ENCODE measurements at regions not wholly inside any gene's neighbourhood (a gene's known extent, or its start where the extent isn't known, plus 50 kb on each side); places are given as distances from the start of the nearest gene placed in this dataset.

DNA sequence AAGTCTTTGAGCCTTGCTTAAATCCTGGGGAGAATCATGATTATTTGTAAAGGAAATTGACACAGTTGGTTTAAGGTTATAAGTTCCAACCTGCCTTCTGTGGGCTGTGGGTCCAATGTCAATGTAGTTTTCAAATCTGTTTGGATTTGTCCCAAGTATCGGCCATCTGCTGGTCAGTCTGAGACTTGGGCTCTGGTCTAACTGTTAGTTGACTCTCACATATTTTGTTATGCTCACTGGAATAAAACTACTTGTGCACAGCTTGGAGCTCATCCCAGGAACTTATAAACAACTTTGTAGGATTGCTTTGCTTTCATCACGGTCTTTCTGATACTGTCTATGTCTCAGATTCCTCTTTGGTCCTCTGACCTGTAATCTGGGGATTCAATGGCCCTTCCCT is 1026.2 kb upstream of the ZEB2 start:
- ATAC-seq = no peak
- TF ChIP-seq TOX (CRISPR knock-in tag; IDR thresholded peaks at IDR 0.05; ENCODE audit: borderline replicate concordance) (no peak), ISL1 (CRISPR knock-in tag; IDR thresholded peaks at IDR 0.05) (no peak), ZFP3 (CRISPR knock-in tag; IDR thresholded peaks at IDR 0.05) (no peak), SNAI2 (CRISPR knock-in tag; IDR thresholded peaks at IDR 0.05) (no peak), ZNF8 (CRISPR knock-in tag; IDR thresholded peaks at IDR 0.05) (no peak), ZFP30 (CRISPR knock-in tag; IDR thresholded peaks at IDR 0.05) (no peak), ZC3H10 (CRISPR knock-in tag; IDR thresholded peaks at IDR 0.05) (no peak), GLIS3 (CRISPR knock-in tag; IDR thresholded peaks at IDR 0.05) (no peak), PPARA (CRISPR knock-in tag; IDR thresholded peaks at IDR 0.05; ENCODE audit: borderline replicate concordance) (no peak)
- TF ChIP-seq, protein P1, sequence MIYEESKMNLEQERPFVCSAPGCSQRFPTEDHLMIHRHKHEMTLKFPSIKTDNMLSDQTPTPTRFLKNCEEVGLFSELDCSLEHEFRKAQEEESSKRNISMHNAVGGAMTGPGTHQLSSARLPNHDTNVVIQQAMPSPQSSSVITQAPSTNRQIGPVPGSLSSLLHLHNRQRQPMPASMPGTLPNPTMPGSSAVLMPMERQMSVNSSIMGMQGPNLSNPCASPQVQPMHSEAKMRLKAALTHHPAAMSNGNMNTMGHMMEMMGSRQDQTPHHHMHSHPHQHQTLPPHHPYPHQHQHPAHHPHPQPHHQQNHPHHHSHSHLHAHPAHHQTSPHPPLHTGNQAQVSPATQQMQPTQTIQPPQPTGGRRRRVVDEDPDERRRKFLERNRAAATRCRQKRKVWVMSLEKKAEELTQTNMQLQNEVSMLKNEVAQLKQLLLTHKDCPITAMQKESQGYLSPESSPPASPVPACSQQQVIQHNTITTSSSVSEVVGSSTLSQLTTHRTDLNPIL (CRISPR knock-in tag; IDR thresholded peaks at IDR 0.05; ENCODE audit: low read depth) = no peak
- TF ChIP-seq, protein P2, sequence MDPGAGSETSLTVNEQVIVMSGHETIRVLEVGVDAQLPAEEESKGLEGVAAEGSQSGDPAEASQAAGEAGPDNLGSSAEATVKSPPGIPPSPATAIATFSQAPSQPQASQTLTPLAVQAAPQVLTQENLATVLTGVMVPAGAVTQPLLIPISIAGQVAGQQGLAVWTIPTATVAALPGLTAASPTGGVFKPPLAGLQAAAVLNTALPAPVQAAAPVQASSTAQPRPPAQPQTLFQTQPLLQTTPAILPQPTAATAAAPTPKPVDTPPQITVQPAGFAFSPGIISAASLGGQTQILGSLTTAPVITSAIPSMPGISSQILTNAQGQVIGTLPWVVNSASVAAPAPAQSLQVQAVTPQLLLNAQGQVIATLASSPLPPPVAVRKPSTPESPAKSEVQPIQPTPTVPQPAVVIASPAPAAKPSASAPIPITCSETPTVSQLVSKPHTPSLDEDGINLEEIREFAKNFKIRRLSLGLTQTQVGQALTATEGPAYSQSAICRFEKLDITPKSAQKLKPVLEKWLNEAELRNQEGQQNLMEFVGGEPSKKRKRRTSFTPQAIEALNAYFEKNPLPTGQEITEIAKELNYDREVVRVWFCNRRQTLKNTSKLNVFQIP (CRISPR knock-in tag; IDR thresholded peaks at IDR 0.05; ENCODE audit: borderline replicate concordance, low read depth) = no peak
- TF ChIP-seq, protein P3, sequence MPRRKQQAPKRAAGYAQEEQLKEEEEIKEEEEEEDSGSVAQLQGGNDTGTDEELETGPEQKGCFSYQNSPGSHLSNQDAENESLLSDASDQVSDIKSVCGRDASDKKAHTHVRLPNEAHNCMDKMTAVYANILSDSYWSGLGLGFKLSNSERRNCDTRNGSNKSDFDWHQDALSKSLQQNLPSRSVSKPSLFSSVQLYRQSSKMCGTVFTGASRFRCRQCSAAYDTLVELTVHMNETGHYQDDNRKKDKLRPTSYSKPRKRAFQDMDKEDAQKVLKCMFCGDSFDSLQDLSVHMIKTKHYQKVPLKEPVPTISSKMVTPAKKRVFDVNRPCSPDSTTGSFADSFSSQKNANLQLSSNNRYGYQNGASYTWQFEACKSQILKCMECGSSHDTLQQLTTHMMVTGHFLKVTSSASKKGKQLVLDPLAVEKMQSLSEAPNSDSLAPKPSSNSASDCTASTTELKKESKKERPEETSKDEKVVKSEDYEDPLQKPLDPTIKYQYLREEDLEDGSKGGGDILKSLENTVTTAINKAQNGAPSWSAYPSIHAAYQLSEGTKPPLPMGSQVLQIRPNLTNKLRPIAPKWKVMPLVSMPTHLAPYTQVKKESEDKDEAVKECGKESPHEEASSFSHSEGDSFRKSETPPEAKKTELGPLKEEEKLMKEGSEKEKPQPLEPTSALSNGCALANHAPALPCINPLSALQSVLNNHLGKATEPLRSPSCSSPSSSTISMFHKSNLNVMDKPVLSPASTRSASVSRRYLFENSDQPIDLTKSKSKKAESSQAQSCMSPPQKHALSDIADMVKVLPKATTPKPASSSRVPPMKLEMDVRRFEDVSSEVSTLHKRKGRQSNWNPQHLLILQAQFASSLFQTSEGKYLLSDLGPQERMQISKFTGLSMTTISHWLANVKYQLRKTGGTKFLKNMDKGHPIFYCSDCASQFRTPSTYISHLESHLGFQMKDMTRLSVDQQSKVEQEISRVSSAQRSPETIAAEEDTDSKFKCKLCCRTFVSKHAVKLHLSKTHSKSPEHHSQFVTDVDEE (CRISPR knock-in tag; IDR thresholded peaks at IDR 0.05) = no peak

DNA sequence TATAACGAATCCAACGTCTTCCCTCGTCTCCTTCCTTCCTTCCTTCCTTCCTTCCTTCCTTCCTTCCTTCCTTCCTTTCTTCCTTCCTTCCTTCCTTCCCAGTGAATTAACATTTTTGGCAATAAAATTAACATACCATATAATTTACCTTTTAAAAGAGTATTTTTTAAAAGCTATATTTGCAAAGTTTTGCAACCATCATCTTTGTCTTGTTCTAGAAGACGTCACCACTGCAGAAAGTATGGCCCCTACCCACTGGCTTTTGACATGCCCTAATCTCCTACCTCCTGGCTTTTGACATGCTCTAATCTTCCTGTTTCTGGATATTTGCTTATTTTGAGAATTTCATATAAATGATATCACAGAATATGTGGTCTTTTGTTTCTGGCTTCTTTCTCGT is 1023.9 kb upstream of the ZEB2 start:
- TF ChIP-seq ZNF70 (CRISPR knock-in tag; IDR thresholded peaks at IDR 0.05) (no peak), ZFP30 (CRISPR knock-in tag; IDR thresholded peaks at IDR 0.05) (no peak), ZC3H10 (CRISPR knock-in tag; IDR thresholded peaks at IDR 0.05) (no peak), ZNF8 (CRISPR knock-in tag; IDR thresholded peaks at IDR 0.05) (no peak), GLIS3 (CRISPR knock-in tag; IDR thresholded peaks at IDR 0.05) (no peak), CSDC2 (CRISPR knock-in tag; IDR thresholded peaks at IDR 0.05) (no peak), BACH2 (CRISPR knock-in tag; IDR thresholded peaks at IDR 0.05; ENCODE audit: borderline replicate concordance) (no peak), OSR1 (CRISPR knock-in tag; IDR thresholded peaks at IDR 0.05) (no peak), ARNTL (CRISPR knock-in tag; IDR thresholded peaks at IDR 0.05; ENCODE audit: borderline replicate concordance, low read depth) (no peak), ISL1 (CRISPR knock-in tag; IDR thresholded peaks at IDR 0.05) (no peak), TOX (CRISPR knock-in tag; IDR thresholded peaks at IDR 0.05; ENCODE audit: borderline replicate concordance) (no peak)
- TF ChIP-seq, protein P4, sequence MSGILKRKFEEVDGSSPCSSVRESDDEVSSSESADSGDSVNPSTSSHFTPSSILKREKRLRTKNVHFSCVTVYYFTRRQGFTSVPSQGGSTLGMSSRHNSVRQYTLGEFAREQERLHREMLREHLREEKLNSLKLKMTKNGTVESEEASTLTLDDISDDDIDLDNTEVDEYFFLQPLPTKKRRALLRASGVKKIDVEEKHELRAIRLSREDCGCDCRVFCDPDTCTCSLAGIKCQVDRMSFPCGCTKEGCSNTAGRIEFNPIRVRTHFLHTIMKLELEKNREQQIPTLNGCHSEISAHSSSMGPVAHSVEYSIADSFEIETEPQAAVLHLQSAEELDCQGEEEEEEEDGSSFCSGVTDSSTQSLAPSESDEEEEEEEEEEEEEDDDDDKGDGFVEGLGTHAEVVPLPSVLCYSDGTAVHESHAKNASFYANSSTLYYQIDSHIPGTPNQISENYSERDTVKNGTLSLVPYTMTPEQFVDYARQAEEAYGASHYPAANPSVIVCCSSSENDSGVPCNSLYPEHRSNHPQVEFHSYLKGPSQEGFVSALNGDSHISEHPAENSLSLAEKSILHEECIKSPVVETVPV (CRISPR knock-in tag; IDR thresholded peaks at IDR 0.05) = no peak
- TF ChIP-seq, protein P5, sequence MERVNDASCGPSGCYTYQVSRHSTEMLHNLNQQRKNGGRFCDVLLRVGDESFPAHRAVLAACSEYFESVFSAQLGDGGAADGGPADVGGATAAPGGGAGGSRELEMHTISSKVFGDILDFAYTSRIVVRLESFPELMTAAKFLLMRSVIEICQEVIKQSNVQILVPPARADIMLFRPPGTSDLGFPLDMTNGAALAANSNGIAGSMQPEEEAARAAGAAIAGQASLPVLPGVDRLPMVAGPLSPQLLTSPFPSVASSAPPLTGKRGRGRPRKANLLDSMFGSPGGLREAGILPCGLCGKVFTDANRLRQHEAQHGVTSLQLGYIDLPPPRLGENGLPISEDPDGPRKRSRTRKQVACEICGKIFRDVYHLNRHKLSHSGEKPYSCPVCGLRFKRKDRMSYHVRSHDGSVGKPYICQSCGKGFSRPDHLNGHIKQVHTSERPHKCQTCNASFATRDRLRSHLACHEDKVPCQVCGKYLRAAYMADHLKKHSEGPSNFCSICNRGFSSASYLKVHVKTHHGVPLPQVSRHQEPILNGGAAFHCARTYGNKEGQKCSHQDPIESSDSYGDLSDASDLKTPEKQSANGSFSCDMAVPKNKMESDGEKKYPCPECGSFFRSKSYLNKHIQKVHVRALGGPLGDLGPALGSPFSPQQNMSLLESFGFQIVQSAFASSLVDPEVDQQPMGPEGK (CRISPR knock-in tag; IDR thresholded peaks at IDR 0.05; ENCODE audit: borderline replicate concordance) = no peak
- TF ChIP-seq, protein P3 (CRISPR knock-in tag; IDR thresholded peaks at IDR 0.05) = no peak
- TF ChIP-seq, protein P2 (CRISPR knock-in tag; IDR thresholded peaks at IDR 0.05; ENCODE audit: borderline replicate concordance, low read depth) = no peak
- no peak for ATAC-seq
